Trophoblast cell (in vitro differentiated cells and primary cell): ENCODE measurements at regions not wholly inside any gene's neighbourhood (a gene's known extent, or its start where the extent isn't known, plus 50 kb on each side); places are given as distances from the start of the nearest gene placed in this dataset.
"Not testable (repeated sequence)": the region's sequence is repeated elsewhere in the genome, so short reads cannot be mapped to it uniquely, and the experiment has no call there.

Experiments
- DNase-seq, 2 donors: peaks; one replicate each; pipeline ENCODE4 v3.0.0-alpha.2; 2016
- H2AFZ ChIP-seq: 2 replicates; pipeline ENCODE4 v1.6.1; 2013; ENCODE audit warnings: low read length, moderate library complexity, mild to moderate bottlenecking; ENCODE audit not compliant: insufficient read depth, poor library complexity
- H2AK5ac ChIP-seq: 2 replicates; pipeline ENCODE4 v1.6.1; 2013; ENCODE audit warnings: mild to moderate bottlenecking, low read length
- H2BK120ac ChIP-seq: 2 replicates; pipeline ENCODE4 v1.6.1; 2013; ENCODE audit warnings: low read length, mild to moderate bottlenecking, moderate library complexity; ENCODE audit not compliant: insufficient read depth, poor library complexity
- H2BK12ac ChIP-seq: 2 replicates; pipeline ENCODE4 v1.6.1; 2013; ENCODE audit warnings: mild to moderate bottlenecking, low read length, moderate library complexity
- H2BK5ac ChIP-seq: 2 replicates; pipeline ENCODE4 v1.6.1; 2013; ENCODE audit warnings: low read length, low read depth, moderate library complexity, mild to moderate bottlenecking; ENCODE audit not compliant: poor library complexity
- H3K14ac ChIP-seq: 2 replicates; pipeline ENCODE4 v1.6.1; 2013; ENCODE audit warnings: mild to moderate bottlenecking, low read length
- H3K18ac ChIP-seq: 2 replicates; pipeline ENCODE4 v1.6.1; 2013; ENCODE audit warnings: mild to moderate bottlenecking, low read length
- H3K23ac ChIP-seq: 2 replicates; pipeline ENCODE4 v1.6.1; 2013; ENCODE audit warnings: low read length
- H3K27ac ChIP-seq: 2 replicates; pipeline ENCODE4 v1.5.1; 2013; ENCODE audit warnings: low read depth, mild to moderate bottlenecking, inconsistent platforms, low read length, moderate library complexity
- H3K27me3 ChIP-seq: 2 replicates; pipeline ENCODE4 v1.6.1; 2013; ENCODE audit warnings: inconsistent platforms, mild to moderate bottlenecking, low read length, moderate library complexity; ENCODE audit not compliant: insufficient read depth
- H3K36me3 ChIP-seq, 2 experiments: 1 replicate in 1 of 2; 2 replicates in 1 of 2; pipeline ENCODE4 v1.6.1; 2013; ENCODE audit warnings: low read length in 2 of 2, mild to moderate bottlenecking in 2 of 2, moderate library complexity in 1 of 2; ENCODE audit not compliant: insufficient read depth in 2 of 2, control insufficient read depth in 1 of 2
- H3K4ac ChIP-seq: 2 replicates; pipeline ENCODE4 v1.6.1; 2013; ENCODE audit warnings: low read depth, mild to moderate bottlenecking, low read length, moderate library complexity
- H3K4me1 ChIP-seq, 2 experiments: 1 replicate in 1 of 2; 2 replicates in 1 of 2; pipeline ENCODE4 v1.6.1; 2013; ENCODE audit warnings: low read length in 2 of 2, mild to moderate bottlenecking in 2 of 2, moderate library complexity in 1 of 2; ENCODE audit not compliant: insufficient read depth in 2 of 2, control insufficient read depth in 1 of 2
- H3K4me2 ChIP-seq: 2 replicates; pipeline ENCODE4 v1.6.1; 2013; ENCODE audit warnings: inconsistent platforms, mild to moderate bottlenecking, low read length, moderate library complexity
- H3K4me3 ChIP-seq: 2 replicates; pipeline ENCODE4 v1.5.1; 2013; ENCODE audit warnings: mild to moderate bottlenecking, low read depth, low read length, inconsistent platforms
- H3K79me1 ChIP-seq: one replicate; pipeline ENCODE4 v1.6.1; 2013; ENCODE audit warnings: low read length
- H3K79me2 ChIP-seq: 2 replicates; pipeline ENCODE4 v1.6.1; 2013; ENCODE audit warnings: low read length, mild to moderate bottlenecking; ENCODE audit not compliant: control insufficient read depth, insufficient read depth, poor library complexity
- H3K9ac ChIP-seq: 2 replicates; pipeline ENCODE4 v1.6.1; 2013; ENCODE audit warnings: mild to moderate bottlenecking, low read length
- H3K9me3 ChIP-seq: 2 replicates; pipeline ENCODE4 v1.6.1; 2013; ENCODE audit warnings: low read depth, mild to moderate bottlenecking, control low read depth, inconsistent platforms, low read length; ENCODE audit not compliant: insufficient read depth
- H4K12ac ChIP-seq: 2 replicates; pipeline ENCODE4 v1.6.1; 2013; ENCODE audit warnings: low read depth, mild to moderate bottlenecking, low read length, moderate library complexity
- H4K8ac ChIP-seq: 2 replicates; pipeline ENCODE4 v1.6.1; 2013; ENCODE audit warnings: low read depth, mild to moderate bottlenecking, low read length, moderate library complexity
- H4K91ac ChIP-seq: one replicate; pipeline ENCODE4 v1.6.1; 2013; ENCODE audit warnings: low read depth, mild to moderate bottlenecking, low read length, moderate library complexity
- WGBS: extraction: QIAGEN DNeasy Blood & Tissue Kit; methylation state at CpG from one replicate; pipeline ENCODE4 v1.1.7; 2013; ENCODE audit warnings: missing lambda C conversion rate; ENCODE audit not compliant: insufficient read length, insufficient coverage; ENCODE audit errors: extremely low coverage; 5-methylcytosine and 5-hydroxymethylcytosine counted together

DNA sequence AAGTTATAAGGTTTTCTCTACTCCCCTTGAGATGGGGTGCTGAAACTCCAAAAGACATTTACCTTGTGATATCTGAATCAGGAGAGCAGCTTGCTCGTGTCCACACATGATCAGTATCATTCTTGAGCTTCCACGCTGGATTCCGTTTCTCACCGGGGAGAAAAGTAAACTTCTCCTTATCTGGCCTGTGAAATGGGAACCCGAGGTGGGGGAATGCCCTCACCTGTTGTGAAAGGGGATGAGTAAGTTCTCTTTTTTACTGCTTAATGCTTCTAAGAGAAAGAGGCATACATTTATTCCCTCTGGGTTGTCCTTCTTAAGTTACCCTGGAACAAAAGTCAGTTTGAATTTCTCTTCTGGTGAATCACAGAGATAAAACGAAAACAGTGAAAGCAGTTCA, 440.5 kb upstream of the ADAMTS9 start:
- Histone ChIP-seq H3K4me2 (no peak overlapping the region), H3K9ac (no peak overlapping the region), H3K4me1 (no peaks in the 10 kb centered on the region), H3K4ac (no peak overlapping the region), H2BK120ac (no peak overlapping the region), H3K23ac (no peak overlapping the region), H3K9me3 (no peaks in the 10 kb centered on the region), H3K27me3 (no peaks in the 10 kb centered on the region), H3K27ac (no peak overlapping the region), H3K79me1 (no peaks in the 10 kb centered on the region), H3K18ac (no peak overlapping the region), H3K14ac (no peak overlapping the region), H2AK5ac (no peak overlapping the region), H2BK12ac (no peak overlapping the region), H3K36me3 (no peaks in the 10 kb centered on the region), H4K8ac (no peak overlapping the region), H4K91ac (no peak overlapping the region), H2AFZ (no peak overlapping the region), H2BK5ac (no peak overlapping the region), H3K4me3 (no peak overlapping the region), H4K12ac (no peak overlapping the region), H3K79me2 (no peaks in the 10 kb centered on the region)
- DNase-seq = peak; percentile 21 to 25
- WGBS = no CpG with 5 or more reads among the region's 6 CpGs

DNA sequence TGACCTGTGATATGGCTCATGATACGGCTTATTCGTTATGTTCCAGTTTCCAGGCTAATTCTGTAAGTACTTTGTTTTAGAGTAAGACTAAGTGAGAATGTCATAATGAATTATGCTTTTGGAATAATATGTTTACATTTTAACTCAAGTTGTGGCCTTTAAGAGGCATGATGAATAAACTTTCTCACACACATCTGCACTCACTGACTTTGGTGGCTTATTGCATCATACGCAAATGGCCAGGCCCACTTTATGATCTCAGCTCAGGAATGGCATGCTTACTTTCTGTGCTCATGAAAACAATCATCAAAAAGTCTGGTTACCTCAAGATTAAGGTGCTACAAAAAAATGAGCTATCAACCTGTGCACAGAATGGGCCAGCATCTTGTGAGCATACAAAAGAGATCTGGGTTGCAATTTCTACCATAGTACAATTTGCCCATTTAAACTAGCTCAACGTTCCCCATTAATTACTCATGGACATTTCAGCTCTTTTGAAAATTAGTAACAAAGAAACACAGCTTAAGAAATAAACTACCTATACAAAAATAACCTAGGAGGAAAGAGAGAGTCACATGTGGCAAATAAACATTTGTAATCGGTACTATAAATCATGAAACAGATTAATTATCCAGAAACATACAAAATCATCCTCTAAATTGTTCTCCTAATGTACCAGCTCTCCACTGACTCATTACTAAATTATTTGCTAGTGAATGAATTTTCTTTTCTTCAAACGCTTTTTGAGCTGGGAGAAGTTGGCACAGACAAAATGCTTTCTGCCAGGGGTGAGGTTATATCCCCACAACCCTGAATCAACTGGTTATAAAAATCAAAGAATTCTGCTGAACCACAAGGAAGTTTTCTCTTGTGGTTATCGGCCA, 439.0 kb upstream of the ADAMTS9 start:
- DNase-seq = peak in 1 of 2 donors; percentile 1

GRCh38 chr3:65120156-65120555, 432.4 kb upstream of the ADAMTS9 start:
- H3K23ac ChIP-seq, H3K9me3 ChIP-seq, H3K4ac ChIP-seq, H3K4me2 ChIP-seq, H4K12ac ChIP-seq, H3K9ac ChIP-seq, H3K4me3 ChIP-seq, H2BK5ac ChIP-seq, H2AFZ ChIP-seq, H3K27ac ChIP-seq, H2AK5ac ChIP-seq, H2BK120ac ChIP-seq, H3K14ac ChIP-seq, H3K18ac ChIP-seq, DNase-seq, H4K91ac ChIP-seq, H3K4me1 ChIP-seq, H2BK12ac ChIP-seq, H3K36me3 ChIP-seq, H3K79me1 ChIP-seq, H3K79me2 ChIP-seq, H3K27me3 ChIP-seq, H4K8ac ChIP-seq: not testable (repeated sequence)
- WGBS = no CpG with 5 or more reads among the region's 13 CpGs

More for the DNA sequence above, 439.0 kb upstream of the ADAMTS9 start:
- H4K91ac ChIP-seq = no peak overlapping the region
- no peak overlapping the region for H3K23ac ChIP-seq
- no peak overlapping the region for H2BK120ac ChIP-seq
- H3K4me1 ChIP-seq = no peaks in the 10 kb centered on the region
- no peak overlapping the region for H3K4ac ChIP-seq
- no peak overlapping the region for H3K4me3 ChIP-seq
- no peak overlapping the region for H2BK12ac ChIP-seq
- H3K79me1 ChIP-seq = no peaks in the 10 kb centered on the region
- no peak overlapping the region for H4K8ac ChIP-seq
- no peak overlapping the region for H2BK5ac ChIP-seq
- no peaks in the 10 kb centered on the region for H3K27me3 ChIP-seq
- H3K9ac ChIP-seq = no peak overlapping the region
- no peaks in the 10 kb centered on the region for H3K36me3 ChIP-seq
- no peaks in the 10 kb centered on the region for H3K79me2 ChIP-seq
- H3K18ac ChIP-seq = no peak overlapping the region
- no peak overlapping the region for H3K14ac ChIP-seq
- WGBS = no CpG with 5 or more reads among the region's 7 CpGs
- H2AFZ ChIP-seq = no peak overlapping the region
- no peak overlapping the region for H2AK5ac ChIP-seq
- H4K12ac ChIP-seq = no peak overlapping the region
- no peak overlapping the region for H3K4me2 ChIP-seq
- no peaks in the 10 kb centered on the region for H3K9me3 ChIP-seq
- no peak overlapping the region for H3K27ac ChIP-seq

DNA sequence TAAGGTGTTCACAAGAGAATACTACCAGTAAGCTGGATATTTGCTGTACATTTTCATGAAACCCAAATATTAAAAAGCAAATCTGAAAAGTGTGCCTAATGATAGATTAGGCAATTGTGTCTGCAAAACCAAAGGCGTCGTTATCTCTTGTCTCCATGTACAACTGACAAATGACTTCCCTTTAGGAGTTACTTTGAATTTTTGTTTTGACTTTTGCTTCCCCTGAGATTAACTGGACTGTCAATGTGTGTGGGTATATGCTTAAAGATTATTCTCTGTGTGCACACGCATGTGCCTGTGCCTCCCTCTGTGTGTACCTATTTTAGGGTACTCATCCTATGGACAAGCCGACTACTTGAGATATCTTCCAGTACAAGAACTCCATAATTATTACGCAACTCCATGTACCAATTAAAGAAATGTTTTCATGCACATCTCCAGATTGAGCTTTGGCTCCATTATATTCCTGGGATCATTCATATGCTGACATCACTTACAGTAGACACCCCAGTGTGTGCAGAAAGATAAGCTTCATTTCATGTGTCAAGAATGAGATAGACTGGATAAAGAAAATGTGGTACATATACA, 431.2 kb upstream of the ADAMTS9 start:
- no peaks in the 10 kb centered on the region for H3K4me1 ChIP-seq
- no peak overlapping the region for H4K91ac ChIP-seq
- H3K18ac ChIP-seq = no peak overlapping the region
- DNase-seq = no peak
- no peak overlapping the region for H2BK12ac ChIP-seq
- peaks cover 0 to 2% of the 10 kb centered on the region in 2 experiments for H3K36me3 ChIP-seq
- H3K9ac ChIP-seq = no peak overlapping the region
- no peak overlapping the region for H4K8ac ChIP-seq
- H3K4me2 ChIP-seq = no peak overlapping the region
- no peak overlapping the region for H2AK5ac ChIP-seq
- H3K4me3 ChIP-seq = no peak overlapping the region
- no peak overlapping the region for H2BK5ac ChIP-seq
- H3K79me2 ChIP-seq = no peaks in the 10 kb centered on the region
- H2BK120ac ChIP-seq = no peak overlapping the region
- H3K23ac ChIP-seq = no peak overlapping the region
- H3K4ac ChIP-seq = no peak overlapping the region
- H3K27ac ChIP-seq = no peak overlapping the region
- no peaks in the 10 kb centered on the region for H3K79me1 ChIP-seq
- no CpG with 5 or more reads among the region's 5 CpGs for WGBS
- H4K12ac ChIP-seq = no peak overlapping the region
- peaks cover 7% of the 10 kb centered on the region for H3K9me3 ChIP-seq
- no peaks in the 10 kb centered on the region for H3K27me3 ChIP-seq
- no peak overlapping the region for H3K14ac ChIP-seq
- no peak overlapping the region for H2AFZ ChIP-seq
